ENCODE measurements at regions not wholly inside any gene's neighbourhood (a gene's known extent, or its start where the extent isn't known, plus 50 kb on each side); places are given as distances from the start of the nearest gene placed in this dataset.

- TF ChIP-seq EGR1 (IDR thresholded peaks at IDR 0.05), result no peak
- no peak for TF ChIP-seq TEAD4 (IDR thresholded peaks at IDR 0.05)
- no peak for TF ChIP-seq CEBPB (IDR thresholded peaks at IDR 0.05)
- no peak for TF ChIP-seq USF1 (IDR thresholded peaks at IDR 0.05)
- TF ChIP-seq CREB1 (IDR thresholded peaks at IDR 0.05; ENCODE audit: low read depth), result no peak
- no peak for TF ChIP-seq ZBTB7A (IDR thresholded peaks at IDR 0.05; ENCODE audit: low read depth)
- TF ChIP-seq, protein P1, sequence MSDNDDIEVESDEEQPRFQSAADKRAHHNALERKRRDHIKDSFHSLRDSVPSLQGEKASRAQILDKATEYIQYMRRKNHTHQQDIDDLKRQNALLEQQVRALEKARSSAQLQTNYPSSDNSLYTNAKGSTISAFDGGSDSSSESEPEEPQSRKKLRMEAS (IDR thresholded peaks at IDR 0.05), result no peak
- no peak for TF ChIP-seq TAF1 (IDR thresholded peaks at IDR 0.05; ENCODE audit: low read depth)
- no peak for TF ChIP-seq YY1 (IDR thresholded peaks at IDR 0.05; ENCODE audit: low read depth)
- TF ChIP-seq NFIC (IDR thresholded peaks at IDR 0.05), result no peak
Measured at GRCh38 chrX:122220644-122221373, 963.3 kb upstream of the GRIA3 start.

- TF ChIP-seq CREB1 (IDR thresholded peaks at IDR 0.05; ENCODE audit: low read depth), result no peak
Measured at GRCh38 chrX:122238801-122239200, 945.3 kb upstream of the GRIA3 start.

GRCh38 chrX:122241959-122242358 lies 942.1 kb upstream of the GRIA3 start:
- TF ChIP-seq CREB1 (IDR thresholded peaks at IDR 0.05; ENCODE audit: low read depth) (no peak), TEAD4 (IDR thresholded peaks at IDR 0.05) (no peak), EP300 (IDR thresholded peaks at IDR 0.05; ENCODE audit: borderline replicate concordance) (no peak), ZBTB7A (IDR thresholded peaks at IDR 0.05; ENCODE audit: low read depth) (no peak), YY1 (IDR thresholded peaks at IDR 0.05; ENCODE audit: low read depth) (no peak), TAF1 (IDR thresholded peaks at IDR 0.05; ENCODE audit: low read depth) (no peak), USF1 (IDR thresholded peaks at IDR 0.05) (no peak), NFIC (IDR thresholded peaks at IDR 0.05) (no peak), CEBPB (IDR thresholded peaks at IDR 0.05) (no peak)

GRCh38 chrX:122244080-122244479 lies 940.0 kb upstream of the GRIA3 start:
- TF ChIP-seq CEBPB (IDR thresholded peaks at IDR 0.05) (no peak), TEAD4 (IDR thresholded peaks at IDR 0.05) (no peak), TCF12 (IDR thresholded peaks at IDR 0.05; ENCODE audit: low read depth) (no peak), EP300 (IDR thresholded peaks at IDR 0.05; ENCODE audit: borderline replicate concordance) (no peak), CREB1 (IDR thresholded peaks at IDR 0.05; ENCODE audit: low read depth) (no peak), REST (IDR thresholded peaks at IDR 0.05; ENCODE audit: low read depth) (no peak), NFIC (IDR thresholded peaks at IDR 0.05) (no peak), RAD21 (IDR thresholded peaks at IDR 0.05; ENCODE audit: low read depth) (no peak), USF1 (IDR thresholded peaks at IDR 0.05) (no peak), YY1 (IDR thresholded peaks at IDR 0.05; ENCODE audit: low read depth) (no peak), FOXM1 (IDR thresholded peaks at IDR 0.05; ENCODE audit: borderline replicate concordance, low read depth) (no peak), TAF1 (IDR thresholded peaks at IDR 0.05; ENCODE audit: low read depth) (no peak), EGR1 (IDR thresholded peaks at IDR 0.05) (no peak), ZBTB7A (IDR thresholded peaks at IDR 0.05; ENCODE audit: low read depth) (no peak)
- TF ChIP-seq, protein P1 (IDR thresholded peaks at IDR 0.05), result no peak

GRCh38 chrX:122245175-122245574 lies 938.9 kb upstream of the GRIA3 start:
- TF ChIP-seq CEBPB (IDR thresholded peaks at IDR 0.05), result no peak
- TF ChIP-seq TAF1 (IDR thresholded peaks at IDR 0.05; ENCODE audit: low read depth), result no peak
- no peak for TF ChIP-seq EGR1 (IDR thresholded peaks at IDR 0.05)
- TF ChIP-seq YY1 (IDR thresholded peaks at IDR 0.05; ENCODE audit: low read depth), result no peak
- no peak for TF ChIP-seq REST (IDR thresholded peaks at IDR 0.05; ENCODE audit: low read depth)
- no peak for TF ChIP-seq USF1 (IDR thresholded peaks at IDR 0.05)
- TF ChIP-seq FOXM1 (IDR thresholded peaks at IDR 0.05; ENCODE audit: borderline replicate concordance, low read depth), result no peak
- no peak for TF ChIP-seq TCF12 (IDR thresholded peaks at IDR 0.05; ENCODE audit: low read depth)
- no peak for TF ChIP-seq ZBTB7A (IDR thresholded peaks at IDR 0.05; ENCODE audit: low read depth)
- no peak for TF ChIP-seq NFIC (IDR thresholded peaks at IDR 0.05)
- no peak for TF ChIP-seq RAD21 (IDR thresholded peaks at IDR 0.05; ENCODE audit: low read depth)
- TF ChIP-seq TEAD4 (IDR thresholded peaks at IDR 0.05), result no peak
- TF ChIP-seq EP300 (IDR thresholded peaks at IDR 0.05; ENCODE audit: borderline replicate concordance), result no peak
- TF ChIP-seq CREB1 (IDR thresholded peaks at IDR 0.05; ENCODE audit: low read depth), result no peak
- TF ChIP-seq, protein P1 (IDR thresholded peaks at IDR 0.05), result no peak
